ENCODE measurements at regions not wholly inside any gene's neighbourhood (a gene's known extent, or its start where the extent isn't known, plus 50 kb on each side); places are given as distances from the start of the nearest gene placed in this dataset.
A peak's percentile ranks its signal among the peaks of the same experiment; 100 is the strongest.

DNA sequence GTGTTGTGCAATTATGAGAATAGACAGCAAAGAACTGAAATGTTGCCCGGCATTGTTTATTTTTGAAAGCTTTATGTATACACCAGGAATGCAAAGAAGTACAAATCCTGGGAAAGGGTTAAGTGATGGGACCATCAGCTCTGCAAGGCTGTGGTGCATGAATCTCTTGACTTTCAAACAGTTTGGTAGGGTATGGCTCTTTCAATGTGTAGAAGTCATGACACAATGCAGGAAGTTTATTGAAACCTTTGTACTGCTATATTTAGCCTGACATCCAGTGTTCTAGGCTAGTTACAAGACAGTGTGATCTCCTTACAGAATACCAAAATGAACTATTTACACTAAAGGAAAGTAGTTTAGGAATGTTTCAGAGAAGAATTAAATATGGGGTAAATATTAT is 206.8 kb upstream of the HAND2 start:
- H3K4me3 ChIP-seq: no peak overlapping the region
- ATAC-seq (peak; percentile 56 to 87 (median 80)), DNase-seq (no peak)
- TF ChIP-seq POLR2A (IDR thresholded peaks at IDR 0.05): no peak
- no peak for TF ChIP-seq CTCF (IDR thresholded peaks at IDR 0.05)
- peaks cover 0 to 5% (median 0%) of the 10 kb centered on the region in 12 donors for H3K9me3 ChIP-seq
- 56 to 77% (median 74%) methylated on average over 1 of the region's 1 CpG for WGBS, 4 donors
- no peaks in the 10 kb centered on the region for H3K36me3 ChIP-seq
- H3K4me1 ChIP-seq: peaks cover 0 to 16% (median 5%) of the 10 kb centered on the region in 12 donors
- H3K27me3 ChIP-seq: no peaks in the 10 kb centered on the region
- intact Hi-C loops (cut with DNase I): loop anchor here in 2 of 10 donors (5.0 kb wide), 2 partner anchors 35 to 40 kb away; no protein-coding TSS in a partner anchor
- H3K27ac ChIP-seq: peak overlapping the region in 1 of 12 donors; percentile 25

GRCh38 chr4:173735585-173735984 is 205.6 kb upstream of the HAND2 start:
- ATAC-seq (no peak), DNase-seq (no peak)
- H3K27me3 ChIP-seq: no peaks in the 10 kb centered on the region
- H3K4me1 ChIP-seq: peaks cover 0 to 16% (median 5%) of the 10 kb centered on the region in 12 donors
- 63 to 80% (median 71%) methylated on average over 4 of the region's 4 CpGs for WGBS, 4 donors
- H3K9me3 ChIP-seq: no peaks in the 10 kb centered on the region
- intact Hi-C loops (cut with DNase I): loop anchor here in 2 of 10 donors (5.0 kb wide), 2 partner anchors 33 to 38 kb away; no protein-coding TSS in a partner anchor
- no peak overlapping the region for H3K4me3 ChIP-seq
- no peaks in the 10 kb centered on the region for H3K36me3 ChIP-seq
- TF ChIP-seq CTCF (IDR thresholded peaks at IDR 0.05): no peak
- no peak for TF ChIP-seq POLR2A (IDR thresholded peaks at IDR 0.05)
- H3K27ac ChIP-seq: no peak overlapping the region

GRCh38 chr4:173735049-173735448 is 205.0 kb upstream of the HAND2 start:
- H3K4me1 ChIP-seq: peaks cover 0 to 16% (median 5%) of the 10 kb centered on the region in 12 donors
- TF ChIP-seq POLR2A (IDR thresholded peaks at IDR 0.05) (no peak), CTCF (IDR thresholded peaks at IDR 0.05) (no peak)
- no peaks in the 10 kb centered on the region for H3K27me3 ChIP-seq
- 58 to 71% (median 64%) methylated on average over 3 of the region's 3 CpGs for WGBS, 4 donors
- H3K9me3 ChIP-seq: peaks cover 0 to under 1% (median 0%) of the 10 kb centered on the region in 12 donors
- H3K36me3 ChIP-seq: no peaks in the 10 kb centered on the region
- H3K4me3 ChIP-seq: no peak overlapping the region
- ATAC-seq (no peak), DNase-seq (no peak)
- H3K27ac ChIP-seq: no peak overlapping the region
- intact Hi-C loops (cut with DNase I): loop anchor here in 2 of 10 donors (5.0 kb wide), 2 partner anchors 33 to 38 kb away; no protein-coding TSS in a partner anchor

GRCh38 chr4:173731257-173731656 is 201.2 kb upstream of the HAND2 start:
- Histone ChIP-seq H3K9me3 (peaks cover 0 to 28% (median 6%) of the 10 kb centered on the region in 12 donors), H3K27ac (no peak overlapping the region), H3K27me3 (no peaks in the 10 kb centered on the region), H3K4me1 (peaks cover 0 to 10% (median under 1%) of the 10 kb centered on the region in 12 donors), H3K4me3 (no peak overlapping the region), H3K36me3 (no peaks in the 10 kb centered on the region)
- DNase-seq (no peak), ATAC-seq (no peak)
- TF ChIP-seq POLR2A (IDR thresholded peaks at IDR 0.05) (no peak), CTCF (IDR thresholded peaks at IDR 0.05) (no peak)
- WGBS, 4 donors: 59 to 77% (median 70%) methylated on average over 1 of the region's 1 CpG
- intact Hi-C loops (cut with DNase I): no loop called here

Measured in heart left ventricle (tissue), 16 donors.